ENCODE measurements at regions not wholly inside any gene's neighbourhood (a gene's known extent, or its start where the extent isn't known, plus 50 kb on each side); places are given as distances from the start of the nearest gene placed in this dataset.

DNA sequence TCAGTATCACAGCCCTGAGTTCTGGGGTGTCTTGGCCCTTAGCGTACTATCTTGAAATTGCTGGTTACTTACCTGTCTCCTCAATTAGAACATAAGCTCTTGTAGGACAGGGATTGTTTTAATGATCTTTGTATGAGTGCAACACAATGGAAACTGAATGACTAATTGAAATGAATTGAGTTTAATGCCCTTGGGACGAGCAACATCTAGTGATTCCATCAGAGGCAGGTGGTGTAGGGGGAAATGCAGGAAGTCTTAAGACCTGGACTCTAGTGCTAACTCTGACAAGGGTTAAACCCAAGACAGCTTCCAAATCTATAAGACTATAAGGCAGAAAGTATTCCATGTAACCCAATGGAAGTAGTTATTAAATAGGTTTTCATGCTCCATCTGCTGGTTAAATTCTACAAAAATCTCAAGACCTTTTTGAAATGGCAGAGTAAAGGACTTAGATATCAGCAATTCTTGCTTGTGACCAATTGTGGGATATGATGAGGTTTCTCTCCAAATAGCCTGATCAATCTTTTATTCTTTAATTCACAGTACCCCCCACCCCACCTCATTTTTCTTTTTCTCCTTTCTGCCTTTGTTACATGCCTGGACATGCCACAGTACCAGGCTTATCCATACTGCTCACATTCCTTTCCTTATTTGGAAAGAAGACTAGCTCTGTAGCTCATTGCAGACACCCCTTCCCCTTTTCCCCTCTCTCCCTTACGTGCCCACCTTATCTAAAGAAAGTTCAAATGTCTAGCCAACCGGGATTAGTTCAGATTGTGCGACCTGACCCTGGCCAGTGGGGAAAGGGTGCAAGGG is 340.8 kb downstream of the PAPSS1 start:
- H3K4me3 ChIP-seq (ENCODE audit: low read depth, low read length), result no peak overlapping the region
- no peaks in the 10 kb centered on the region for H3K36me3 ChIP-seq
- peaks cover 12% of the 10 kb centered on the region for H3K4me1 ChIP-seq
- H3K9me3 ChIP-seq, result no peaks in the 10 kb centered on the region
- DNase-seq, result no peak
- TF ChIP-seq, protein P1, sequence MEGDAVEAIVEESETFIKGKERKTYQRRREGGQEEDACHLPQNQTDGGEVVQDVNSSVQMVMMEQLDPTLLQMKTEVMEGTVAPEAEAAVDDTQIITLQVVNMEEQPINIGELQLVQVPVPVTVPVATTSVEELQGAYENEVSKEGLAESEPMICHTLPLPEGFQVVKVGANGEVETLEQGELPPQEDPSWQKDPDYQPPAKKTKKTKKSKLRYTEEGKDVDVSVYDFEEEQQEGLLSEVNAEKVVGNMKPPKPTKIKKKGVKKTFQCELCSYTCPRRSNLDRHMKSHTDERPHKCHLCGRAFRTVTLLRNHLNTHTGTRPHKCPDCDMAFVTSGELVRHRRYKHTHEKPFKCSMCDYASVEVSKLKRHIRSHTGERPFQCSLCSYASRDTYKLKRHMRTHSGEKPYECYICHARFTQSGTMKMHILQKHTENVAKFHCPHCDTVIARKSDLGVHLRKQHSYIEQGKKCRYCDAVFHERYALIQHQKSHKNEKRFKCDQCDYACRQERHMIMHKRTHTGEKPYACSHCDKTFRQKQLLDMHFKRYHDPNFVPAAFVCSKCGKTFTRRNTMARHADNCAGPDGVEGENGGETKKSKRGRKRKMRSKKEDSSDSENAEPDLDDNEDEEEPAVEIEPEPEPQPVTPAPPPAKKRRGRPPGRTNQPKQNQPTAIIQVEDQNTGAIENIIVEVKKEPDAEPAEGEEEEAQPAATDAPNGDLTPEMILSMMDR (IDR thresholded peaks at IDR 0.05; ENCODE audit: low read depth, low read length), result no peak
- no peaks in the 10 kb centered on the region for H3K27me3 ChIP-seq

DNA sequence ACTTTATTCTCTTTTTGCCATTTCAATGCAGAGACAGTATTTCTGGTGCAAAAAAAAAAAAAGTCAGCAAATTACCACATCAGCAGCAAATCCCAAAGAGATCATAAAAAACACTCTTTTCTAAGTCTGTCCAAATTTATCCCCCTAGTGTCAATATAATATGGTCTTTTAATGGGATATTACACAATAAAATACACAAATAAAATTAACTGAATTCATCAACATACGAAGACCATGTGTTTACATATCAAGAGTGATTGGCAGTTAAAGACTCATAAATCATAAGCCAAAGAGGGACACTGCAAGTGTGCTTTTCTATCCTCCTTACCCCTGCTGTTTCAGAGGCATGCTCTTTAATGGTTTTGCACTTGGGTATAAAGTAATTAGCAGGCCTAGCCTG is 340.2 kb upstream of the DKK2 start:
- Histone ChIP-seq H3K4me3 (ENCODE audit: low read depth, low read length) (no peak overlapping the region), H3K36me3 (no peaks in the 10 kb centered on the region), H3K27me3 (no peaks in the 10 kb centered on the region), H3K4me1 (peaks cover 12% of the 10 kb centered on the region), H3K9me3 (no peaks in the 10 kb centered on the region)
- TF ChIP-seq, protein P1 (IDR thresholded peaks at IDR 0.05; ENCODE audit: low read depth, low read length), result no peak
- no peak for DNase-seq

DNA sequence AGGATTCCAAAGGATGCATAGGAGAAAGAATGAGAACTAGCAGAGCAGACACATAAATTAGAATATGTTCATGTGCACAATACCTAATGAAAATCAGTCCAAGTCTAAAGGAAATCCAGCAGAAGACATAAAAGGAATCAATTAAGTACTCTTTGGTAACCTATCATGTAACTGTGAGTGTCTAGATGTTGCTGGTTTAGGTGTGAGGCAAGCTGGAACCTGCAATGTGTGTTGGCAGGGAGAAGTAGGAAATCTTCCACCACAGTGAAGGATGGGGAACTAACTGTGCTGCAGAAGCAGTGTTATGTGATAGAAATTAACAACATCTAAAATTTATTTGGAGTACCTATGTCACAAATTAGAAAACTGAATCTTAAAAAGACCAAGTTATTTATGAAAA is 330.8 kb upstream of the DKK2 start:
- H3K27me3 ChIP-seq, result no peaks in the 10 kb centered on the region
- no peaks in the 10 kb centered on the region for H3K4me1 ChIP-seq
- H3K36me3 ChIP-seq, result no peaks in the 10 kb centered on the region
- H3K4me3 ChIP-seq (ENCODE audit: low read depth, low read length), result no peak overlapping the region
- no peaks in the 10 kb centered on the region for H3K9me3 ChIP-seq
- TF ChIP-seq, protein P1 (IDR thresholded peaks at IDR 0.05; ENCODE audit: low read depth, low read length), result no peak
- DNase-seq, result no peak

DNA sequence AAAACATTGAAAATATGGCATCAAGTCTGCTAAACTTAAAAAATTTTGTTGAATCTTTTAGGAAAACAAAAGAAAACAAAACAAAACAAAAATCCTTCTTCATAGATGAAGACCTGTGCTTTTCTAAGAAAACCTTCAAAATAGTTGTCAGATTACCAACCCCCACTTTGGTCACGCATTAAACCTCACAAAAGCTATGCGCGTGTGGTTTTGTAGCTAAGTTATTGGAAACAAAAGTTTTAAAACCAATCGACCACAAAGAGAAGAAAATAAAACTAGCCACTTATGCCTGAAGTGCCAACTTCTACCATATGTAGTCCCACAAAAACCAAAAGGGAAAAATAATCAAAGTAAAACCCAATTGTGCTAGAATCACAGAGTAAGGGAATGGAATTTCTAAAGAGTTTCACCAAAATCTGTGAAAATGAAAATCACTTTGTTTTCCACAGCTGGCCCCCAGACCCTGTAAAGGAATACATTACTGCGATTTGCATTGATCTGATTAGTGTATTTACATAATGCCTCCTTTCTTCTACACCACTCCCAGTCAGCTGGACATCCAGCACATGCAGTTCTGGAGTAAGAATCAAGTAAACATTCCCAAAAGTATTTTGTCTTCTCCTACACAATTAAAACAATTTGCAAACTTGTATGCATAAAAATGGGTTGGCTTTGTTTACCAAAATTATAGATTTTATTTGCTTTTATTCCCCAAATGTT is 330.1 kb upstream of the DKK2 start:
- no peak overlapping the region for H3K4me3 ChIP-seq (ENCODE audit: low read depth, low read length)
- no peaks in the 10 kb centered on the region for H3K27me3 ChIP-seq
- H3K4me1 ChIP-seq, result no peaks in the 10 kb centered on the region
- no peaks in the 10 kb centered on the region for H3K9me3 ChIP-seq
- no peaks in the 10 kb centered on the region for H3K36me3 ChIP-seq
- DNase-seq, result no peak
- TF ChIP-seq, protein P1 (IDR thresholded peaks at IDR 0.05; ENCODE audit: low read depth, low read length), result no peak

DNA sequence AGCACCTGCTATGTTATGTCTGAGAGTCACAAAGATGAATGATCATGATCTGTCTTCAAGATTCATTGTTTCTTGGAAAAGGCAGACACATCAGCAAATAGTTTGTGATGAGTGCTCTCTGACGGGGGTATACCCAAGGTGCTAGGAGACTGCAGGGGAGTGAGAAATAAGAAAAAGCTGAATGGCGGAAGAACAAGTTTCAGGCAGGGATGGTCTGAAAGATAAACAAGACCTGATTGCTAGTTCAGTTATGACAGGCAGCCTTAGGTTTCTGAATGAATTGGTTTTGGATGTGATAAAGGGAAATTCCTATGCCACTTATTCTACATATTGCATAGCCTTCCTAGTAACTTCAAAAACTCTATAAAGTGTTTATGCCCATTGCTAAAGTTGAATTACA is 327.0 kb upstream of the DKK2 start:
- TF ChIP-seq, protein P1 (IDR thresholded peaks at IDR 0.05; ENCODE audit: low read depth, low read length), result no peak
- no peaks in the 10 kb centered on the region for H3K27me3 ChIP-seq
- no peak for DNase-seq
- H3K4me3 ChIP-seq (ENCODE audit: low read depth, low read length), result no peak overlapping the region
- H3K9me3 ChIP-seq, result no peaks in the 10 kb centered on the region
- H3K4me1 ChIP-seq, result no peaks in the 10 kb centered on the region
- no peaks in the 10 kb centered on the region for H3K36me3 ChIP-seq

DNA sequence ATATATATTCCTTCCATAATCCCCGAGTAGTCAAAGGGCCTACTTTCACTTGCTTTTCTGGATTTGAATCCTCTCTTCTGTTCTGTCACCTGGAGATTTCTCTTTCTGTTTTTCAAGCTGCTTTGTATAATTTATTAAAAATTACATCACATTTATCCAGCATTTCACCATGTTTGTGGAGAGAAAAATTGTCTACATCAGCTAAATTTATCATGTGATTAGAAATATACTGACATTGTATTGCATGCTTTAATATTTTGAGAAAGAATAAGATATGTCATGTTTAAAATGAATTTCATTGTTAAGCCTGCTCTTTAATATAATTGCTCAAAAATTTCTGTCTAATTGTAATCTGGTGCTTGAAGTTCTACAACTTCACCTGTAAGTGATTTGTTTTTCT is 323.1 kb upstream of the DKK2 start:
- TF ChIP-seq, protein P1 (IDR thresholded peaks at IDR 0.05; ENCODE audit: low read depth, low read length), result no peak
- no peak for DNase-seq
- H3K9me3 ChIP-seq, result no peaks in the 10 kb centered on the region

More for the DNA sequence above, 323.1 kb upstream of the DKK2 start:
- no peaks in the 10 kb centered on the region for H3K36me3 ChIP-seq
- H3K4me3 ChIP-seq (ENCODE audit: low read depth, low read length), result no peak overlapping the region
- H3K27me3 ChIP-seq, result no peaks in the 10 kb centered on the region
- H3K4me1 ChIP-seq, result no peaks in the 10 kb centered on the region

Measured in BE2C (cell line).